Keratinocyte (primary cell): ENCODE measurements at regions not wholly inside any gene's neighbourhood (a gene's known extent, or its start where the extent isn't known, plus 50 kb on each side); places are given as distances from the start of the nearest gene placed in this dataset.

Experiments used
- CTCF ChIP-seq, 3 experiments: IDR thresholded peaks in 1 of 3; conservative IDR thresholded peaks in 1 of 3; optimal IDR thresholded peaks in 1 of 3; 2 replicates in 2 of 3; 3 replicates in 1 of 3; pipeline versions ENCODE3 to v1.5.1; 2011; ENCODE audit warnings: low read length in 3 of 3, mild to moderate bottlenecking in 3 of 3, moderate library complexity in 2 of 3, control low read depth in 1 of 3, inconsistent platforms in 1 of 3; ENCODE audit not compliant: insufficient read depth in 2 of 3; ENCODE audit errors: extremely low read depth in 1 of 3
- EZH2 ChIP-seq: IDR thresholded peaks from one replicate; pipeline ENCODE4 v1.6.1; 2012; ENCODE audit warnings: inconsistent platforms, mild to moderate bottlenecking, low read length, moderate library complexity

GRCh38 chr6:103587722-103588121 lies 1272.0 kb downstream of the HACE1 start:
- TF ChIP-seq CTCF (optimal IDR thresholded peaks at IDR 0.05 in 1 of 3, IDR thresholded peaks at IDR 0.05 in 1 of 3, conservative IDR thresholded peaks at IDR 0.05 in 1 of 3; ENCODE audit: extremely low read depth in 1 of 3, insufficient read depth in 2 of 3, low read length in 3 of 3) (no peak), EZH2 (no peak)
